ENCODE measurements at regions not wholly inside any gene's neighbourhood (a gene's known extent, or its start where the extent isn't known, plus 50 kb on each side); places are given as distances from the start of the nearest gene placed in this dataset.

DNA sequence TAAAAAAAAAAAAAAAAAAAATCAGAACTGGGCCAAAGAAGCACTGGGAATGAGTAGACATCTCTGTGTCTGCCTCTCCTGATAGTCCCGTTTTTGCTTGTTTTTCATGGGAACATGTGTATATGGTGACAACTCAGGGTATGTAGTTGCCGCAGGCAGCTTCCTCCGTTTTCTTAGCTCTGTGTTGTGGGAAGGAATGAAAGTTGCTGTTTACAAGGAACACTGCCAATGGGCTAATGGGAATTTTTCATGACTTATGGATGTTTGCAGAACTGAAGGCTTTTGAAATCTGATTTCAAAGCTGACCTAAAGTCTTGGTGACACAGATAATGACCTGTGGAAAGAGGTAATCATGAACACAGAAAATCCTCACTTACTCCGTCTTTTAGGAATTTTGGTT, 146.4 kb upstream of the BTG1 start:
- H4K20me1 ChIP-seq (ENCODE audit: low read depth), result no peaks in the 10 kb centered on the region

DNA sequence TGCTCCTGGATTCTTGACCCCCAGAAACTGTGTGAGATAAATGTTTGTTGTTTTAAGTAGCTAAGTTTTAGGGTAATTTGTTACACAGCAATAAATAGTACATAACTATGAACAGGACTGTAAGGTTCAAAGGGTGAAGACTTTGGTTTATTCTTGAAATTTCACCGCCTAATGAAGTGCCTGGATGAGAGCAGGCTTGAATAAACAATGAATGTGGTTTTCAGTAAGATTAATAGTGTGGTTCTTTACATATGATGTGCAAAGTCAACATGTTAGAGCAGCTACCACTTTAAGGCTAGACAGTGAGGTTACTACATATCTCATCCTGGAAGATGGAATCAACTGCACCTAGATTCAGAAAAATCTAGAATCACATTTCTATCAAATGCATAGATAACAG, 145.2 kb upstream of the BTG1 start:
- H3K36me3 Mint-ChIP-seq, result no peaks in the 10 kb centered on the region
- no peak for TF ChIP-seq EZH2phosphoT487 (IDR thresholded peaks at IDR 0.05)
- TF ChIP-seq, protein P1, sequence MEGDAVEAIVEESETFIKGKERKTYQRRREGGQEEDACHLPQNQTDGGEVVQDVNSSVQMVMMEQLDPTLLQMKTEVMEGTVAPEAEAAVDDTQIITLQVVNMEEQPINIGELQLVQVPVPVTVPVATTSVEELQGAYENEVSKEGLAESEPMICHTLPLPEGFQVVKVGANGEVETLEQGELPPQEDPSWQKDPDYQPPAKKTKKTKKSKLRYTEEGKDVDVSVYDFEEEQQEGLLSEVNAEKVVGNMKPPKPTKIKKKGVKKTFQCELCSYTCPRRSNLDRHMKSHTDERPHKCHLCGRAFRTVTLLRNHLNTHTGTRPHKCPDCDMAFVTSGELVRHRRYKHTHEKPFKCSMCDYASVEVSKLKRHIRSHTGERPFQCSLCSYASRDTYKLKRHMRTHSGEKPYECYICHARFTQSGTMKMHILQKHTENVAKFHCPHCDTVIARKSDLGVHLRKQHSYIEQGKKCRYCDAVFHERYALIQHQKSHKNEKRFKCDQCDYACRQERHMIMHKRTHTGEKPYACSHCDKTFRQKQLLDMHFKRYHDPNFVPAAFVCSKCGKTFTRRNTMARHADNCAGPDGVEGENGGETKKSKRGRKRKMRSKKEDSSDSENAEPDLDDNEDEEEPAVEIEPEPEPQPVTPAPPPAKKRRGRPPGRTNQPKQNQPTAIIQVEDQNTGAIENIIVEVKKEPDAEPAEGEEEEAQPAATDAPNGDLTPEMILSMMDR (IDR thresholded peaks at IDR 0.05), result no peak
- H3K4me3 Mint-ChIP-seq, result no peak overlapping the region
- no peak overlapping the region for H3K27ac Mint-ChIP-seq
- no peaks in the 10 kb centered on the region for H3K9me3 Mint-ChIP-seq
- H3F3A ChIP-seq (ENCODE audit: low read depth), result no peaks in the 10 kb centered on the region
- H2AFZ ChIP-seq (replicated peaks), result no peak overlapping the region
- no peaks in the 10 kb centered on the region for H3K79me2 ChIP-seq (ENCODE audit: low read depth)
- DNase-seq (ENCODE audit: low spot score), result no peak
- peaks cover 14% of the 10 kb centered on the region for H3K4me1 ChIP-seq
- no peaks in the 10 kb centered on the region for H4K20me1 ChIP-seq (ENCODE audit: low read depth)
- H3K36me3 ChIP-seq, result no peaks in the 10 kb centered on the region
- H3K9ac ChIP-seq, result no peak overlapping the region
- no peaks in the 10 kb centered on the region for H3K9me3 ChIP-seq (ENCODE audit: low read depth)
- no peaks in the 10 kb centered on the region for H3K27me3 ChIP-seq
- H3K4me3 ChIP-seq, result no peak overlapping the region
- no peaks in the 10 kb centered on the region for H3K4me1 Mint-ChIP-seq
- peaks cover 2% of the 10 kb centered on the region for H3K27me3 Mint-ChIP-seq (ENCODE audit: insufficient read depth, low read depth)
- H3K4me2 ChIP-seq, result no peak overlapping the region
- H3K27ac ChIP-seq, result no peak overlapping the region

More for the DNA sequence above, 146.4 kb upstream of the BTG1 start:
- no peaks in the 10 kb centered on the region for H3K36me3 Mint-ChIP-seq
- H3K27ac Mint-ChIP-seq, result no peak overlapping the region
- Histone ChIP-seq H3F3A (ENCODE audit: low read depth) (no peaks in the 10 kb centered on the region), H3K4me1 (peaks cover 14% of the 10 kb centered on the region), H3K79me2 (ENCODE audit: low read depth) (no peaks in the 10 kb centered on the region), H3K27me3 (no peaks in the 10 kb centered on the region), H2AFZ (replicated peaks) (no peak overlapping the region), H3K27ac (no peak overlapping the region), H3K36me3 (no peaks in the 10 kb centered on the region), H3K9ac (no peak overlapping the region), H3K4me2 (no peak overlapping the region), H3K9me3 (ENCODE audit: low read depth) (no peaks in the 10 kb centered on the region), H3K4me3 (no peak overlapping the region)
- DNase-seq (ENCODE audit: low spot score), result no peak
- H3K4me3 Mint-ChIP-seq, result no peak overlapping the region
- no peak for TF ChIP-seq EZH2 (IDR thresholded peaks at IDR 0.05)
- TF ChIP-seq, protein P1 (IDR thresholded peaks at IDR 0.05), result no peak
- TF ChIP-seq EZH2phosphoT487 (IDR thresholded peaks at IDR 0.05), result no peak
- H3K4me1 Mint-ChIP-seq, result no peaks in the 10 kb centered on the region
- H3K27me3 Mint-ChIP-seq (ENCODE audit: insufficient read depth, low read depth), result peaks cover 2% of the 10 kb centered on the region
- no peaks in the 10 kb centered on the region for H3K9me3 Mint-ChIP-seq

DNA sequence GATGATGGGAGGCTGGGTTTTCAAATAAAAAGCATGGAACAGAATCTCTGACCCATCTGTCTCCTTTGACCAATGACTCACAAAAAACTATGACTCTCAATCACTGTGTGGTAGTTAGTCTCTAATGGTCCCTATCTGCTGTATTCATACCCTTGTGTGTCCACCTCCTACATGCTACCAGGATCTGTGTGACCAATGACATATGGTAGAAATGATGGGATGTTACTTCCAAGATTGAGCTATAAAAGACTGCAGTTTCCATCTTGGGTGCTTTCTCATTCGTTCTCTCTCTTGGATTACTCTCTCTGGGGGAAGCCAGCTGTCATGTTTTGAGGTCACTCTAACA, 144.7 kb upstream of the BTG1 start:
- Histone ChIP-seq H3K4me1 (peaks cover 14% of the 10 kb centered on the region), H3F3A (ENCODE audit: low read depth) (no peaks in the 10 kb centered on the region), H4K20me1 (ENCODE audit: low read depth) (no peaks in the 10 kb centered on the region), H3K9me3 (ENCODE audit: low read depth) (no peaks in the 10 kb centered on the region), H3K4me2 (no peak overlapping the region), H3K9ac (no peak overlapping the region), H3K27ac (no peak overlapping the region), H3K4me3 (no peak overlapping the region), H3K79me2 (ENCODE audit: low read depth) (no peaks in the 10 kb centered on the region), H3K36me3 (no peaks in the 10 kb centered on the region), H2AFZ (replicated peaks) (no peak overlapping the region), H3K27me3 (no peaks in the 10 kb centered on the region)
- Mint-ChIP-seq H3K4me3 (no peak overlapping the region), H3K4me1 (no peaks in the 10 kb centered on the region), H3K9me3 (no peaks in the 10 kb centered on the region), H3K36me3 (no peaks in the 10 kb centered on the region), H3K27me3 (ENCODE audit: insufficient read depth, low read depth) (peaks cover 2% of the 10 kb centered on the region), H3K27ac (no peak overlapping the region)
- DNase-seq (ENCODE audit: low spot score), result no peak
- TF ChIP-seq EZH2 (IDR thresholded peaks at IDR 0.05), result no peak

DNA sequence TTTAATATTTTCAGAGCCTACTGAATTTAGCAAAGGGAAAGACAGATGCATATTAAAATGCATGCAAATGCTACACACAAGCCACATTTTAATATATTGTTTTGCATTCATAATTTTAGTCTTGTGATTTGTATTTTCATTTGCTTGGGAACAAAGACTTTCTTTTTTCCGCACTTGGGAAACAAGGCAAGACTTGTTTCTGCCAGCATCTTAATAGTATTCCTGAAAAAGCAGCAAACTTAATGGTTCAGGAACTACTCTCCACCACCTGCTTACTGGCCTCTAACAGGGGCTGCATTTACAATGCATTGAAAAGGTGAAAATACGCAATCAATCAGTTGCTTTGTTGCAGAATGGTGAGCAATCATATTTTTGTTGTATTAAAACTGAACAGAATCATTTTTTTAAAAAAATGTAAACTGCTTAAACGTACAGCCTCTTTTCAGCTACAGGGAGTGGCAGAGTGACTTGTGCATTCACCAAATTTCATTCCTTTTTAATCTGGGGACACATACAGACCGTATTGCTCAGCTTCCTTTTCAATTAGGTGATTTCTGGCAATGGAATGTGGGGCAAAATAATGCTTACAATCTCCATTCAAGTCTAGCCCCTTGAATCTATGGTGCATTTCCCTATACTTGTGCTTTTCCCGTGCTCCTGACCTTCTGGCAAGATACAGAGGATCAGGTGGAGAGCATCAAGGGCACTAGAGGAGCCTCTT, 144.1 kb upstream of the BTG1 start:
- Mint-ChIP-seq H3K27ac (no peak overlapping the region), H3K27me3 (ENCODE audit: insufficient read depth, low read depth) (peaks cover 2% of the 10 kb centered on the region), H3K9me3 (no peaks in the 10 kb centered on the region), H3K4me1 (no peaks in the 10 kb centered on the region), H3K4me3 (no peak overlapping the region), H3K36me3 (no peaks in the 10 kb centered on the region)
- DNase-seq (ENCODE audit: low spot score), result no peak
- no peaks in the 10 kb centered on the region for H3K79me2 ChIP-seq (ENCODE audit: low read depth)
- H3F3A ChIP-seq (ENCODE audit: low read depth), result no peaks in the 10 kb centered on the region
- H3K4me1 ChIP-seq, result peaks cover 10% of the 10 kb centered on the region
- H3K27me3 ChIP-seq, result no peaks in the 10 kb centered on the region
- no peak overlapping the region for H3K27ac ChIP-seq
- H3K9ac ChIP-seq, result no peak overlapping the region
- H3K4me3 ChIP-seq, result no peak overlapping the region
- H2AFZ ChIP-seq (replicated peaks), result no peak overlapping the region
- H3K9me3 ChIP-seq (ENCODE audit: low read depth), result no peaks in the 10 kb centered on the region
- H3K4me2 ChIP-seq, result no peak overlapping the region
- no peaks in the 10 kb centered on the region for H4K20me1 ChIP-seq (ENCODE audit: low read depth)
- TF ChIP-seq, protein P1 (IDR thresholded peaks at IDR 0.05), result no peak
- H3K36me3 ChIP-seq, result no peaks in the 10 kb centered on the region

All from neural progenitor cell (in vitro differentiated cells).